ENCODE measurements at regions not wholly inside any gene's neighbourhood (a gene's known extent, or its start where the extent isn't known, plus 50 kb on each side); places are given as distances from the start of the nearest gene placed in this dataset.
"Not testable (repeated sequence)": the region's sequence is repeated elsewhere in the genome, so short reads cannot be mapped to it uniquely, and the experiment has no call there.

DNA sequence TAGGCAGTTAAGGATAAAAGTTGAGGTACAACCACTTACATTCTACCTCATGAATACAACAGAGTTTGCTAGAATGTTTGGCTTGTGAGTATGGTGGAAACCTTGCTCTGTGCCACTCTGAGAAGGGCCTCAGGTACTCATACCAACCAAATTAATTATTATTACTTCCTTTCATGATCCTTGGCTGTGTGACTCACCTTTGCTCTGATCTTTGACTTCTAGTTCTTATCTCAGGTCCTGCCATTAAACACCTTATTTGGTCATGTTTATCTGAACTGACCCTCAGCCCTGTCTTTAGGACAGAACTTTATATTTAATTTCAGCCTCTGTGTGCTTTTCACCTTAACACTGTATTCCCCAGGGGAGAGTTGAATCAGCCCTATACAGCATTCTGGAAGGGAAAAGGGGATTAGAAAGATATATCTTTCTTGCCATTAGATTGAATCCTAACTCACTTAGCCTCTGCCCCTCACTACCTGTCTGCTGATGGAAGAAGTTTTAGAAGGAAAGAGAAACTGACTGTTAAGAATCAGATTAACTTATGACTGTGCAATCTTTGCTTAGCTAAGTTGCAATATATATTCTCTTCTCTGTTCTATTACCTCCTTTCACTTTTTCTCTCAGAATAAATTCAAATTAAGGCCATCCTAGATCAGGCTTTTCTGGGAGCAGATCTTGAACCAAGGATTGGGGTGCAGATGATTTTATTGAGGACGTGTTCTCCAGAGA, 260.4 kb upstream of the DPYD start:
- no peak for DNase-seq

DNA sequence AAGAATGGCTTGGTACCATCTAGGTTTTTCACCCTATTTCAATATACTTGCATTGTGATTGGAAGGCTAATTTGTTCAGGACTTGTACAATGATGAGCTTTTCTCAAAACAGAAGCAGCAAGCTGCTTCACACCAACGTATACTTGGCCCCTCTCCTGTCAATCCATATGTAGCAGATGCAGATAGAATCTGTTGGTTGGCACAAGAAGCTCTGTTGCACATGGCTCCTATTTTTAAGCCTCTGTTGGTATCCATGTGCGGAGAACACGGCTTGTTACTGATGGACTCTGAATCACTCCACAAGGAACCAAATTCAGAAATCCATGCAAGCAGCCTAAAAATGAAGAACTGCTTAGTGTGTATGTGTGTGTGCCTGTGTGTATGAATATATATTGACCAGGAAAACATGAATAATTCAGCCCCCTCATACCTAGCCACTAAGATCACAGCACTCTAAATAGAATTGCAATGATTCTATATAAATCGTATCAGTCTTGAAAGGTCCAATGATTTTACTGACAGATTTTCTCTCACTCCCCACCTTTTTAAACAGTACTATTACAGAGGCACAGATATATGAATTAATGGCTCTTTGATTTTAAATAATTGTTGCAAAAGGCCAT, 258.4 kb upstream of the DPYD start:
- DNase-seq = no peak

DNA sequence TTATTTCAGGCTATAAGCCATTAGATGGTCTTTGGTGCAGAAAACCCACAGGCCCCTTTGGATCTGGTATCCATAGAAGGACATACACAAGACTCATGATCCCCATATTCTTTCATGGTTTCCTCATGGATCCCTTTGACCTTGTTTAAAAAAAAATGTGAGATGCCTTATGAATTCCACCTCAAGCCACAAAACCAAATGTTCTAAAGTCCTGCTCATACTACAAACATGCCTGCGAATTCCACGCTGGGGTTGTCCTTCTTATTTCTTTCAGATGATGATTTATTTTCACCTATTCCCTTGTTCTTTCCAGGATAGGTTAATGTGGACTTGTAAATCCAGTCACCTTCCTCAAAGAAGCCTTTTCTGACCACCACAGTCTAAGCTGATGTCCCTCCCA, 256.9 kb upstream of the DPYD start:
- no peak for DNase-seq

DNA sequence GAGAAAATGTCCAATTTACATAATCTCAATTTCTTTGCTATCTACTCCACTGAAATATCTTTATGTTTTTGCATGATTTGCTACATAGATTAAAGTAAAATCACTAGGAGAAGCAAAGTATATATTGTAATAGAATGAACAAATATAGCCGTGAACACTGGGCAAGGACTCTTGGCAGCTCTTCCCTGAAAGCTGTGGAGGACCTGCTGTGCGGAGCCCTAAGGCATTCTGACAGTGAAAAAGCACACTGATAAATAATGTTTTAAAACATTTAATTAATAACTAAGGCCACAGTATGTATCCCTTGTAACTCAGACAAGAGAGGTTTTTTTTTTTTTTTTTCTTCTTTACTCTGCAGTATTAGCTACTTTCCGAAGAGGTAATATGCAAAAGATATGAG, 256.1 kb upstream of the DPYD start:
- DNase-seq = no peak

DNA sequence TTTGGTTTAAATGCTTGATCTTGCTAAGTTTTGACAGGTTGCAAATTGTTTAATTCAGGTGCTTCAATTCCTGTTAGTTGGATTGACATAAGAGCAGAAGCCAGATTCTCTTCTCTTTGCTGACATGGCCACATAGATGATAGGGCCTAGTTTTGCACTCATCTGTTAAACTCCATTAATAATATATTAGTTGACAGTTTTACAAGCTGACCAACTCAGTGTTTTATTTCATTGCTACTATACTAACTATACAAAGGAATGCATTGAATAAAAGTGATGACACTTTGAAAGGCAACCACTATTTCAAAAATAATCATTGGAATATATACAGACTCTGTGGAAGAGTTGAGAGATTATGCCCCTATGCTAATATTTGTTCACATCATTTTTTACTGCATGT, 255.6 kb upstream of the DPYD start:
- no peak for DNase-seq

DNA sequence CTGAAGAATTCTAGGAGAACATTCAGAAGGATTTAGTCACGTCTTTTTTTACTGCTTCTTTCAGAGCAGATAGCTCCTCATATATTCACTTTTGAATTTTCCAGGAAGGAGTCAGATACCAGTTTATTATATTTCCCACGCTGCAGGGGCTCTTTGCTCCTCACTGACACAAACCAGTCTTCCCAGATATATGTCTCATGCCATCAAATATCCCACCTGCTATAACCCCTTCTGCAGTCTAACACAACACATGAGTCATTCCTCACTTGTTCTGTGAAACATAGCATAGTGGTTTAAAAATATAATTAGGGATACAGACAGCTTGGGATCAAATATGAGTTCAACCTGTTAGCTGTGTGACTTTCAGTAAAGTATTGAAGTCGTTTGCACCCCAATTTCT, 251.7 kb upstream of the DPYD start:
- DNase-seq = no peak

DNA sequence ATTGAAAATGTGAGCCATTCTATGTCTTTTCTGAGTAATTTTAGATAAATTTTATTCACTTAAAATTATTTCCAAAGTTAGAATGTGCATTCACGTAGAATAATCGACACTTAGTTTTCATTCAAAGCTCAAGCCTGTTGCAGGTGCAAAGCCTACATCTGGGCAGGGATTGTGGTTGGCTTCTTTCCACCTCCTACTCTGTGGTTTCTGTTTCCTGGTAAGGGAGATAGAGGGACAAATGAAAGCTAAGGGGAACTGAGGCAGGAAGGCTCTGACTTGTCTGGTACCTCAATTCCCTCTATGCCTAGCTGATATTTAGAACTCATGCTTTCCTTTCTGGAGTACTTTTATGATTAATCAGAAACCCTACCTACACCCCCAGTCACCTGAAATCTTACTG, 251.2 kb upstream of the DPYD start:
- no peak for DNase-seq

DNA sequence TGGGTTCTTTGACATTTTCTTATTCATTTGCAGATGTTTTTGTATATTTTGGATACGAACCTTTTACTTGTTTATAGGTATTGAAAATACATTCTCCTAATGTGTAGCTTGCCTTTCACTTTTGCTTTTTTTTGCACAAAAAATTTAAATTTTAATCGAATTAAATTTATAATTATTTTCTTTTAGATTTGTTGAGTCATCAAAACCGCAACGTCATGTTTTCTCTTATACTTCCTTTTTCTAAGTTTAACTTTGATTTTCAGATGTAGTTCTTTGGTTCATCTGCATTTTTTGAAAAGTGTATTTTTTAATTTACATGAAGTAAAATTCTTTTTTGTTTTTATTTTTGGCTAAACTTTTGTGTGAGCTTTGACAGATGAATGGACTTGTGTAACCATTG, 243.7 kb upstream of the DPYD start:
- no peak for DNase-seq

DNA sequence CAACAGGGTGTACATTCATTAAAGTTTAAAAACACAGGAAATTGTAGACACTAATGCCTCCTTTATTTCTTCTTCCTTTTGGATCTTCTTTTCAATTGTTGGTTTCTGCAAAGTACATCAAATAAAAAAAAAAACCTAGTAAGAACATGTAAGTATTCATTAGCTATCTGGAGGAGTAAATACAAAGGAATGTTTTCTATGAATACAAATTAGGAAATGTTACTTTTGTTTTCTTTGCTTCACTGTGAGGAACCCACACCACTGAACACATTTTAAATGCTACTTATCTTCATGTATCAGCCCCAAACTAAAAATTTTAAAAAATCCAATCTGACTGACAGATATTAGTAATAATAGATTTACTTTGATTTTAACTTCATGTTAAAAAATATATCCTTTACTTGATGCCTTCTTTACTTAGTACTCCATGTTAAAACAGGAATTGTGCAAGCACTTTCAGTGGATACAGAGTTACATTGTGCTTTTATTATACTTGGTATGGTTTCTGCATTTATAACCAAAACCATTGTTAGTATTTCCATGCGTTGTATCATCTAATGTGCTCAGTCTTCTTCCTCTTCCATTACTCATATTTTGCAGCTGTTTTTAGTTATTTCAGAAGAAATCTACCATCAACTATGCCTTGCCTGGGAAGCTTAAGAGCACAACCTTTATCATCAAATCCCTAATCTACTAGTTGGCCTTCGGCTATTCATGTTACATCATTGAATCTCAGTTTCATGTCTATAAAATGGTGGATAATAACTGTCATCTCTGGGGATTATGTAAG, 236.9 kb upstream of the DPYD start:
- DNase-seq = no peak

DNA sequence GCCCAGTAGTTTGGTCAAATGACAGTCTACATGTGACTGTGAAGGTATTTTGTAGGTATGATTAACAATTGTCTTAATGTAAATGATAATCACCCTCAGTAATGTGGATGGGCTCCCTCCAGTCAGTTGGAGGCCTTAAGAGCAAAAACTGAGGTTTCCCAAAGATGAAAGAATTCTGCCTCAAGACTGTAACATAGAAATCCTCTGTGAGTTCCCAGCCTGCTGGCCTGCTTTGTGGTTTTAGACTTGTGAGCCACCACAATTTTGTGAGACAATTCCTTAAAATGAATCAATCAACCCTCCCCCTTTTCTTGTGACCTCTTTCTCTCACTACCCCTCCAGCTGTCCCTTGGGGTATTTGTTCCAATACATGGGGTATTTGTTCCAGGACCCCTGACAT, 226.4 kb upstream of the DPYD start:
- DNase-seq = no peak

DNA sequence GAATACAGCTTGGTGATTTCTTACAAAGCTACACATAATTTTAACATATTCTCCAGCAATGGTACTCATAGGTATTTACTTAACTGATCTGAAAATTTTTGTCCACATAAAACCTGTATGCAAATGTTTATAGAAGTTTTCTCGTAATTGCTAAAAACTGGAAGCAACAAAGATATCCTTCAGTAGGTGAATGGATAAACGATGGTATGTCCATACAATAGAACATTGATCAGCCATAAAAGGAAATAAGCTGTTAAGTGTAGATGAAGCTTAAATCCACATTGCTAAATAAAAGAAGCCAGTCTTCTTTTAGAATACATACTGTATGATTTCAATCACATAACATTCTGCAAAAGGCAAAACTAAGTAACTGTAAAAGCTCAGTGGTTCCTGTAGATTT, 224.8 kb upstream of the DPYD start:
- no peak for DNase-seq

DNA sequence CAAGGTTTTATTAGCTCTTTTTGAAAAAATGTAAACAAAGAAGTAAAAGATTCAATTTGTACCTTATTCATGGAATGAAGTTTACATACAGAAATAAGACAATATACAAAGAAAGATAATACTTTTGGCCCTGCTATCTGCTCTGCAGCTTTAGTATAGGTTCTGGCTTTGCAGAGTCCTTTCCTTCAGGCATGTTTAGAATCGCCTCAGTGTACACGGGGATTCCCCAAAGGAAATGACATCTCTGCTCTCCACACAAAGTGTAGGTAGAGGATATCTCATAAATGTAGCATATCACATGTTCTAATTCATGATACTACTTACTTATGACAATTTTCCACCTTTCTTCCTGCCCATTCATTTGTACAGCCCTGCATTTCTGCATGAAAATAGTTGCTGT, 222.6 kb upstream of the DPYD start:
- DNase-seq = no peak

DNA sequence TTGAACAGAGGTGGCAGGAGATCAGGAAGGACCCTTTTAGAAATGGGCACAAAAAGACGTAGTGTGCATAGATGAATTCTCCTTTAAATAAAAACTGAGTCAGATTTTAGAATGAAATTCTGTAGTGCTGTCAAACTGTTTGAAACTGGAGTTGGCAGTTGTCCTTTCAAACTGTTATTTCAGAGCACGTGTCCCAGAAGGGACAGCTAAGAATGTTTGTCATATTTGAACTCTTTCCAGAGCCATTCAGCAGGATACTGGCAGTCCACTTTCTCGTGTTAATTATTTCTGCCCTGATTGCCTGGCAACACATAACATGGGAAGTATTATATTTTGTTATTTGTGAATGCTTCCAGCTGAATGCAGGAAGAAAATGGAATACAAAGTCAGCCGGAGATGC, 212.3 kb upstream of the DPYD start:
- DNase-seq = no peak

DNA sequence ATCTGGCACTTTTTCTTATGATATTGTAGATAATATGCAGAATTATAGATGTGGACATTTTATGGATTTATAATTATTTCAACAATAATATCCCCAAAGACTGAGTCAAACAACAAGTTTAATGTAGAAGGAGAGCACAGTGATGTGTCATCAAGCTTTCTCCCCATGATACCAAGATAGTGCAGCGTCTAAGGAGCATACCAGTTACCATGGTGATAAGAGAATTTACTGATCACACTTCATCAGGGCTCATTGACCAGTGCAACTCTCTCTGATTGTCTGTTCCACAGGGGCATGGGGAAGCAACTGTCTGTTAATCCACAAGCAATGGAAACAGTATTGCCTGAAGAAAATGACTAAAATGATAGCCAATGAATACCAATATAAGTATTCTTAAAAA, 209.6 kb upstream of the DPYD start:
- DNase-seq = no peak

DNA sequence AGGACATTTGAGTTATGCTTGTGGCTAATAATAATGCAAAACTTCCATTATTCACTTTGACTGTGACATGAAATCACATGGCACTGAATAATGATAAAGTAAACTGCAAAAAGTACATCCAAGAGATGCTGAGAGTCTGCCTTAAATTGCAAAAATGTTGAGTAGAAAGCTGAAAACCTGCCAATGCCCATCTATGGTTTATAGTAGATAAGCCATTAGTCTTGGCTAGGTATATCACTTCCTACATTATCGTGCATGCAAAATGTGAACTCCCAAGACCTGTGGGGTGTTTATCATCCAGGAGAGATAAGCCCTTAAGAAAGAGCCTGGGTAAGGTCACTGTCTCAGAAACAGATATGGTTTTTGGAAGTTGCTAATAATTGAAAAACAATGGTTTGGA, 208.7 kb upstream of the DPYD start:
- no peak for DNase-seq

DNA sequence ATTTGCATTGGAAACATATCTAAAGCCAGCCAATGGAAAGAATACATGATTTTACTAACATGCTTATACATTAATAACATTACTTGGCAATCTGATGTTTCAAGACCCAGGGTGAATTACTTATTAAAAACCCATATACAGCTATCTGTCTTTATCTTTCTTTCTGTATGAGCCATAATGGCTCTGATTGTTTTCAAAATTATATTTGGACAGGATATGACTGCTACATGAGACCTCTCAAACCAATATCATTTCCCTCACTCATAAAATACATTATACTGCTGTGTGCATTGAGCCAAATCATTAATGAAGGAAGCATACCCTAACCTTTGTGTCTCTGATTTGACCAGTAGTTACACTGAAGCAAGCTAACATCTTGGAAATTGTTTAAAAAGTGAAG, 205.9 kb upstream of the DPYD start:
- no peak for DNase-seq

DNA sequence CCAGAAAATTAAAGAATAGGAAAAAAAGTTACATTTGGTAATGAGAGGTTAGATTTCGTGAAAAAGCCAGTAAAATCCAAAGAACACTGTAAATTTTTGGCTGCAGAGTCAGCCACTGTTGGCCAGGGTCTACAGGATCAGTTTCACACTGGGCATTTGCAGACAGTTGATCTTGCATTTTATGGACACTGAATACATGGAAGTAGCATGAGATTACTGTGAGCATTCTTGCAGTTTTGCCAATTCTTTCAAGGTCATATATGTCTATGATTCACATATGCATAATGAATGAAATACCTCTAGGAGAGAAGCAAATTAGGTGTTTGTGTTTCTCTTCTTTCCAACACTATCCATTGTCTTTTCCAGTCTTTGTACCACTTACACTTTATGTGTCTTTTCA, 200.8 kb upstream of the DPYD start:
- no peak for DNase-seq

DNA sequence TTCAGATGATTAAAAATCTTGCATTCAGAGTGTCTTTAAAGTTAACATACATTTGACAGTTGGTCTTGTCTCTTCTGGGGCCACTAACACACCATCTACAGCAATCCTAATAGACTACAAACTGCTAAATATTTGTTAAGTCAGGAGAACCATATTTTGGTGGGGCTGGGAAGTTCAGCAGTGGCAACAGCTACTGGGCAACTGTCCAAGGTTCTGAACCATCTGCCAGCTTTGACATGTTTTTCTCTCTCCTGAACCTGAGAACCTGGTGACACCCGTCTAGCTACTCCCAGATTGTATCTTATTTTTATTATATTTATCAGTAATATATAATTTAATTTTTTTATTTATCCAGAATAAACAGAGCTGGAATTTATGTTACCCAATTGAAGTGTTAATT, 199.0 kb upstream of the DPYD start:
- peak; percentile 24 for DNase-seq

DNA sequence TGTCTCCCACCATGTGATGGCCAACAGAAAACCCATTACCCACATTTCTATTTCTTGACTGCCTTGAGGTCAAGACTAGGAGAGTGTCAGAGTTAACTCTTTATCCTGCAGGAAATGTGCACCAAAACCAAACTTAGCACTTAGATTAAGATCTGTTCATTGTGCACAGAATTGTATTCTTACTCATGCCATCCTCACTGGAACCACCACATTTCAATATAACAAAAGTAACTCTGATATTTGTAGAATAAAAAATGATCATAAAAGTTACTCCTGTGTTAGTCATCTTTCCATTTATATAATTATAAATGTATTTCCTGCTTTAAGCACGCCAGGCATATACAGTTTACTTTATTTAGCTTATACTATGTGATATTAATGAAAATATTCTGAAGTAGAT, 193.0 kb upstream of the DPYD start:
- DNase-seq = no peak

DNA sequence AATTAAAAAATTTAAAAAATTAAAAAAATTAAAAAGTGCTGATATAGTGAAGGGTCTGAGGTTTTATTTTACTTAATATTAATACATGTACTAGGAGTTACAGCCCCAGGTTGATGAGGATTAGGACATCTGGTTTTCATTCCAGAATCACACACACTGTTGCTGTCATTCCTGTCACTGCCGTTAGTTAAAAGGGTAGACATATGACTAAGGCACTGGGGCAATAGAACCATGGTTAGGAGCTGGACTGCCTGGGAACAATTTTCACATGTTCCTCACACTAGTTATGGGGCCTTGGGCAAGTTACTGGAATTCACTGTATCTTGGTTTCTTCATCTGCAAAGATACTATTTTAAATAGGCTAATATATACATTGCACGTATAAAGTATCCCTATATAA, 191.8 kb upstream of the DPYD start:
- DNase-seq = no peak

DNA sequence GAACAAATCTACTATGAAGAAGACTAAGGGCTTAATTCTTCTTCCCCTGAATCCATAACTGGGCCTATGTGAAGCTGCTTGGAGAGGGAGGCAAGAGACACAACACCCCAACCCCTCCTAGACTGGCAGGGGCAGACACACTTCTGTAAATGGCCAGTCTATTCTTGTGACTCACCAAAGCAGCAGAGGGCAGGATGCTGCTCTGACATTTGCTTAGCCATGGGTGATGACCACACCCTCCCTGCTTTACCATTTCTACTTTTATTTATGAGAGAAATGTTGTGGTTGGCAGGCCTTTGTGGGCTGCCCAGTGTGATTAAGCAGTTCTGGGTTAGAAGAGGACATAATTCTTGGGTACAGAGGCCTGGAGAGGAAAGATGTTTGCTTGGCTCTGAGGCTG, 189.8 kb upstream of the DPYD start:
- DNase-seq = no peak

DNA sequence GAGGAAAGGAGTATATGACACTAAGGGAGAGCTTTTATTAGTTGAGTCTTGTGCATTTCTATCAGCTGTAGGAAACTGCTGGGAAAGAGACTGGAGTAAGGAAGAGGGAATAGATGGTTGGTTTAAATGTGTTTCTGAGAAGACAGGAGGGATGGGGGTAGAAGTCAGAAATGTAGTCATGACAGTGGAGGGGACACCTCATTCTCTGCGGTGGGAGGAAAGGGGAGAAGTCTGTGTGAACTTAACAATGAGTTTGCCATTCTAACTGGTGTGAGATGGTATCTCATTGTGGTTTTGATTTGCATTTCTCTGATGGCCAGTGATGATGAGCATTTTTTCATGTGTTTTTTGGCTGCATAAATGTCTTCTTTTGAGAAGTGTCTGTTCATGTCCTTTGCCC, 187.5 kb upstream of the DPYD start:
- not testable (repeated sequence) for DNase-seq

DNA sequence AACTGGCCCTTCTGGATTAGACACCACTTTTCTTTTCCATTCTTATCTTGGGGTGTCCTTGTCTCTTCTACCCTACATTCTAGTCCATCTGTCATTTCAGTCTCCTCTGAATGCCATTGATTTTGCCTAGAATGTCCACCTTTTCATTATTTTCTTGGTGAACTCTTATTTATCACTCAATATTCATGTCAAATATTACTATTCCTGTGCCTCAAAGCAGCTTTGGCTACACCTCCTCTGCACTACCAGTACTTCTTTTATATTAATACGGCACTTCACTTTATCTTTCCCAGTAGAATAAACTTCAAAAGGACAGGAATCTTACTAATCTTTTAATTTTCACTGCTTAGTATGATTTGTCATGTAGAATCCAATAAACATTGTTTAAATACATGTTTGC, 186.4 kb upstream of the DPYD start:
- DNase-seq = no peak

DNA sequence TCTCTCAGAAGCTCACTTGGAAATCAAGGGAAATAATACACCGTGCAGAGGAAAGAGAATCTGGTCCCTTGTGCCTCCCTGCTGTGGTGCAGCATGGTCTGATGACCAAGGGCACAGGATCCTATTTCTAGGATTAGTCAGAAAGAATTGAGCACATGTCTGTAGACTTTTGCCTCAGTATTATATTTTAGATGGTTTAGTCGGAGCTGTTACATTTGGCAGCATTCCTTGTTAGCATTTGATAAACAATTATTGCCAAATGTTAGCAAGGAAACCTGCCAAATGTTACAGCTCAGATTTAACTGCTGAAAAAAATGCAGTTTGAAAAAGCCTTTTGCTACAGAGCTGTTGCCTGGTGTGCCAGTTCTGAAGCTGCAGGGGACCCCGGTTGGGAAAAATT, 183.5 kb upstream of the DPYD start:
- DNase-seq = no peak

All from NCI-H774 (cell line).